GM19025 (cell line): ENCODE measurements at regions not wholly inside any gene's neighbourhood (a gene's known extent, or its start where the extent isn't known, plus 50 kb on each side); places are given as distances from the start of the nearest gene placed in this dataset.
"Not testable (repeated sequence)": the region's sequence is repeated elsewhere in the genome, so short reads cannot be mapped to it uniquely, and the experiment has no call there.

ENCODE experiments used
- ATAC-seq: cut with Tn5 transposase; IDR thresholded peaks from one replicate; pipeline ENCODE4 v1.9.1; 2021; ENCODE audit warnings: mild to moderate bottlenecking, low read depth, moderate library complexity; ENCODE audit not compliant: unreplicated experiment

DNA sequence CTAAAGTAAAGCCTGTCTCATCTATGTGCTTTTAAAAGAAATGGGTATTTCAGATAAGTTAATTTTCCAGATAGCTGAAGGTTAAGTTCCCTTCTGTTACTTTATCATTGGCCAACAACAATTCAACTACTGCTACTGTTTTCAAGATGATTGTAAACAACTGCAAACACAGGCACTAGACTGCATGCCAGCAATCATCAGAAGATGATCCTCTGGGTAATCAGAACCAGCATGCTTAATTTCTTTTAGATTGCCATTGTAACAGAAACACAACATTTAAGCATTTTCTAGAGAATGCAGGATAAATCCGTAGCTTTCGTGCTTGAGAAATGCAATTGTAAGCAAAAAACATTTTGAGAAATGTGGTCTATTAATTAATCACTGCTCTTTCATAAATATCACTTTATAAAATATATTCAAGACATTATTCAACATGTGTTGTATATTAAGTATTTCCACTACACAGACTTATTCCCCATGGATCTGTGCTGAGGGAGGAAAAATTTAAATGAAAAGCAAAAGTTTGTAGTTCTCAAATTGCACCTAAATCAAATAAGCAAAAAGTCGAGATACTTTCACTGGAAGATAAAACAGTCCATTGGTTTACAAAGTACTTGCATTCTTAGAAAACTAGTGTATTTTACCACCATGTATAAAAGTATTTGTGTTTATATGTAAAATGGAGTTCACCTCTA is 133.7 kb downstream of the ATL2 start:
- ATAC-seq: no peak

DNA sequence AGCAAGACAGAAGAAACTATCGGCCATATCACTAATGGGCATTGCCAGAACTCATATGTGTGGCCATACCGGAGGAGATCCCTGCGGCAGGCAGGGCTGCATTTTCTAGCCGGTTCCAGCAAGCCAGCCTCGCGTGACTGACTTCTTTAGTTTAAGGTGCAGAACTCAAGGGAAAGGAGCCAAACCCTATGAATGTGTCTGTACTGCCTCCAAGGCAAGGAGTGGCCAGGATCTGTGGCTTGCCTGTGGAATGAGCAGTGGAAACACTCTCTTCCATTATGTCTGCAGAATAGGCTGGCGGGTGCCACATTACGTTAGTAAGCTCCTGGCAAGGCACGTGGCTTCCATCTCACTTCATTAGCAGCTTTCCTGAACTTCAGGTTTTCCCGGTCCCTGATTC is 137.6 kb downstream of the ATL2 start:
- no peak for ATAC-seq

DNA sequence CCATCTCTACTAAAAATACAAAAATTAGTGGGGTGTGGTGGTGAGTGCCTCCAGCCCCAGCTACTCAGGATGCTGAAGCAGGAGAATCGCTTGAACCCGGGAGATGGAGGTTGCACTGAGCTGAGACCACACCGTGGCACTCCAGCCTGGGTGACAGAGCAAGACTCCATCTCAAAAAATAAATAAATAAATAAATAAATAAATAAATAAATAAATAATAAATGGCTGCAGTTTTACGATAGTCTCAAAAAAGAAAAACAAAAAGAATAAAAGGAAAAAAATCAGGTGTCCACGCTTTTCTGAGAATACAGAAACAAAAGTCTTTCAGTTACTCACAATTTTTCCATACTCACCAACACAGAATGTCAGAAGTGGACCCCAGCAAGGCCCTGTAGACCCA is 138.4 kb downstream of the ATL2 start:
- not testable (repeated sequence) for ATAC-seq

DNA sequence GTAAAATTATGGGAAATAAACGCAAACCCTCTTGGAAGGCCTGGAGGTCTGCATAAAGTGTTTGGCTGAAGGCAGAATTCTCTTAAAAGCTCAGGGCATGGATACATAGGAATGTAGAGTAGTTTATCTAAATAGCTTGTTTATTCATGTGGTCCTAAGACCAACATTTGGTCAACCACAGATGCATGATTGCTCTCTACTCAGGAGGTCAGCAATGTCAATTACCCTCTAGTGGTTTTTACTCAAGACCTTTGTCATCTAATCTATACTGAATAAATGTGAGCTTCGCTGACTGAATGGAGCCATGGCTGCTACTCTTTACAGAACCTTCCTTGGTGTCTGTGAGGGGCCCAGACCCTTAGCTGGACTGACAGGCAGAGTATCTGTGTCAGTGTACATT is 139.8 kb downstream of the ATL2 start:
- no peak for ATAC-seq

DNA sequence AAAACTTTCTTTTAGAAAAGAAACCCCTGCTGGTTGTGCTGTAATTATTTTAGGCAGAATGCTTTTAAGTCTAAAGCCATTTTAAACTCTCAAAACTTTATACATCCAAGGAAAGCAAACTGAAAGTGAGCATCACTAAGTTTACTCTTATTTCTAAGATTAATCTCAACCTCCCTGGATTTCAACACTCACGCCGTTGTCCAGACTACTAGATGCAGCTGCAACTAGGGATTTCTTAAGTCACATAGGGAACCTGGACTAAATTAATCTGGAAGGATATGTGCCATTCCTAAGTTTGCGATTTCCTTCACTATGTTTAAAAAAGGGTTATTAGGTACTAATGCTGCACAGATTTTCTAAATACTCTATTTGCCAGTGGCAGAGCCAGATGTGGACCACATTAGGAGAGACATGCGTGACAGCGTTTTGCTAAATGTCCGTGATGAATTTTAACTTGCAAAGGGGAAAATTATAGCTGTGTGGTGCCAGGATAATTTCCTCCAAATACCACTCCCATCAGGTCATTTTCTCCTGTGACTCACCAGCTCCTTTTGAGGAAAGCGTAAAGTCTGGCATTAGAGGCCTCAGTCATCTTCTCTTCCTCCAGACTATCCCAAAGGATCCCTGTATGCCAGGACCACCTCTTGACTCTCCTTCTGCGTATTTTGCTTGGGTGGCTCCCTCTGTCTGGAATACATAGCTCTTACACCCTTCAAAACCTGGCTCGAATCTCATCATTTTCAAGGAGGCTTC is 143.7 kb downstream of the ATL2 start:
- no peak for ATAC-seq

DNA sequence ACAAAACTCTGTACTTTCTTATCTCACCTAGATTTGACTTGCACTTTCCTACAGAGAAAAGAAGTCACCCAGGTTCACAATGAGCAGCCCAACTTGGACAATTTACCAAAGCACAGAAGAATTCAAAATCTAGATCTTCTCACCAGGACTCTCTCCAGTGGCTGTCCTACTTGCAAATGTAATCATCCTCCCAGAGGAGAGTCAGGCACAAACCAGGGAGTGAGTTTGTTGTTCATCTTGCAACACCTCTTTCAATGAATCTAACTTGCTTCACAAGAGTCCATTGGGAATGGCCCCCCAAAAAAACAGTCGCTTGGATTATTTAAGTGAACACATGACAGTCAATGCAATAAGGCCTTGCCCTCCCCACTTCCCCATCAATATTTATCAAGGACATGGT is 144.6 kb downstream of the ATL2 start:
- no peak for ATAC-seq

DNA sequence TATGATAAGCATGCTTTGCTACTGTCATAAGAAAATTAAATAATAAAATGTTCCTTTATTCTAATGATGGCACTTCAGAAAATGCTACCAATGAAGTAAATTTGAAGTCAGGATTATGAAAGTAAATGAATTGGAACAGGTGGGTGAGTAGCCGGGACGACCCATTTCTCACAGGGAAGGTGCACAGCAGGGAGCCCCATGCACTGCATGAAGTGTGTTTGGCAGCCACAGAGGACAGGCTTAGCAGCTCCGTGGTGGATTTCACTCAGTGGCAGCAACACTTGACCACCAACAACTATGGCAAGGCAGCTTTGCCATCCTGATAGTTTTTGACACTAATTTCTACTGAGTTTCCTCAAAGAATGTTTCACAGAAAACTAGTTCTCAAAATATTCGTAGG is 146.3 kb downstream of the ATL2 start:
- no peak for ATAC-seq

DNA sequence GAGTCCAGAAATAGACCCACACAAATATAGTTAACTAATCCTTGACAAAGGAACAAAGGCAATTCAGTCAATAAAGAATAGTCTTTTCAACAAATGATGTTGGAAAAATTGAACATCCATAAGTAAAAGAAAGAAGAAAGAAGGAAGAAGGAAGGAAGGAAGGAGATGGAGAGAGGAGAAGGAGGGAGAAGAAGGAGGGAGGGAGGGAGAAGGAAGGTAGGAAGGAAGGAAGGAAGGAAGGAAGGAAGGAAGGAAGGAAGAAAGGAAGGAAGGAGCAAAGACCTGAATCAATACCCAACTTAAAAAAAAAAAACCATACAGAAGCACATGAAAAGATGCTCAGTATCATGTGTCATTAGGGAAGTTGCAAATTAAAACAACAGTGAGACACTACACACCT is 148.3 kb downstream of the ATL2 start:
- no peak for ATAC-seq

DNA sequence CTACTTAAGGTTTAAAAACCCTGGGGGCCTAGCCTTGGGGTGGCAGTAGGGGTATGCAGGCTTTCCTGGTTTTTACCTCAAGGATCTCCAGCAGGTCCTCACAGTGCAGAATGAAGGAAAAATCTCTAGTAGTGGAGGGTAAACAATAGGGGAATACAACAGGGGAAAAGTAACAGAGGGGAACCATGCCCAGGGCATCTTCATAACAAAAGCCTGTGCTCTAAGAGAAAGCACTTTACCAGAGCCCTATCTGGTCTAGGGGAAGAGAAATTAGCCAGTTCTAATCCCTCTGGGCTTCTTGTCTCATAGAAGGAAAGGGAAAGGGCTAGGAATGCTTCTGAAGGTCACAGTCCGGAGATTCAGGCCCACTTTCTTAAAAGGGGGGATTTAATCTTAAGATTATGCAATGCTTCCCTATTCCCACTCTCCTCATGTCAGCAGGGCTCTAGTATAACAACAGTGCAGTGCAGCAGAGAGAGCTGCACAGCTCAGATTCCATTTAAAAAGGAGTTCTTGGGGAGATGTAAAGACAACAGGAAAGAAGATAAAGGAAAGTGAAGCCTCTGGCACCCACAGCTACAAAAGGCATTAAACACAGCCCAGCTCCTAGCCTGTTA is 149.0 kb upstream of the CYP1B1 start:
- no peak for ATAC-seq

DNA sequence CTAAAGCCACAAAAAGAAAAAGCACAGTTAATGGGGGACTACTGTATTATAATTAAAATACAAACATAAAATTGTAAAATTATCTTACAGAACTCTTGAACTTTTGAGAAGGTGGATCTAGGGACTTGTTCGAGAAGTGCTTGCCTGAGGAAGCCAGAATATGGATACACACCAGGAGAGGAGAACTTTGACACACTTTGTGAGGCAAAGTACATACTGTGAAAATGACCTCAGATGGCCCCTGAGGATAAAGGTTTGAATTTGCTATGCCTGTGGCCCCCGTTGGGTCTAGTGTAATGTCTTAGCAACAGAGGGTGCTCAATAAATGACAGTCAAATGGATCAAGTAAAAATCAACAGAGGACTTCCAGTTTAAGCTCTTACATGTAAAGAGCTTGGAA is 148.2 kb upstream of the CYP1B1 start:
- no peak for ATAC-seq

DNA sequence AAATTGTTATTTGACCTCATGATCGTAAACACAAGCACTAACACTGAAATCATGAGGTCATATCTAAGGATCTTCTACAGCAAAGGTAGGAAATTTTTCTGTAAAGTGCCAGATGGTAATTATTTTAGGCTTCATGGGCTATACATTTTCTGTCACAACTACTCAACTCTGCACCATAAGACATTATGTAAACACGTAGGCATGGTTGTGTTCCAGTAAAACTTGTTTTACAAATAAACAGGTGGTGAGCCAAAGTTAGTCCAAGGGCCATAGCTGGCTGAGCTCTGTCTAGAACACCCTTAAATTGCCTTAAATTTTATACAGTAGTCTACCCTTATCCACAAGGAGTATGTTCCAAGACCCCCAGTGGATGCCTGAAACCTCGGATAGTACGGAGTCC is 147.3 kb upstream of the CYP1B1 start:
- ATAC-seq: no peak

DNA sequence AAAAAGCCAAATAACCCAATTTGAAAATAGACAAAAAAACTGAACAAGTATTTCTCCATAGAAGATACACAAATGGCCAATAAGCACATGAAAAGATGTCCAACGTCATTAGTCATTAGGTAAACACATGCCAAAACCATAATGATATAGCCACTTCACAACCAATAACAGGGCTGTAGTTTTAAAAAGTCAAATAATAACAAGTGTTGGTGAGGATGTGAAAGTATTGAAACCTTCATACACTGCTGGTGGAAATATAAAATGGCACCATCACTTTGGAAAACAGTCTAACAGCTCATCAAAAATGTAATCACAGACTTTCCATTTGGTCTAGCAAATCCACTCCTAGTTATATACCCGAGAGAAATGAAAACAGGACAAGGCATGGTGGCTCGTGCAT is 144.2 kb upstream of the CYP1B1 start:
- ATAC-seq: no peak

DNA sequence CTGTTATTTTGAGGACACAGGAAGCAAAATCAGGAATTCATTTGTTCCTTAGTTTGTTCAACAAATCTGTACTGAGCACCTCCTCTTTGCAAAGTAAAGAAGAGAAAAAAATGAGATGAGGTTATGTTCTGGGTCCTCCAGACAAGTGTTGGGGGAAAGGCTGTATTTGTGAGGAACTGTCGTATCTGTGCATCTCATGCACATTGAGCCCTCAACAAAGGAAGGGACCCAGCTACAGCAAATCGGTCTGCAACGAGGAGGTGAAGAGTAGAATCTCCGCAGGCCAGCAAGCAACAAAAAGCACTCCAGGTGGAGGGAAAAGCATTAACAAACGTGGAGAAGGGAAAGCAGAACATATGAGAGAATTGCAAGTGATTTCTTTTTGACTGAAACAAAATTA is 143.0 kb upstream of the CYP1B1 start:
- no peak for ATAC-seq

DNA sequence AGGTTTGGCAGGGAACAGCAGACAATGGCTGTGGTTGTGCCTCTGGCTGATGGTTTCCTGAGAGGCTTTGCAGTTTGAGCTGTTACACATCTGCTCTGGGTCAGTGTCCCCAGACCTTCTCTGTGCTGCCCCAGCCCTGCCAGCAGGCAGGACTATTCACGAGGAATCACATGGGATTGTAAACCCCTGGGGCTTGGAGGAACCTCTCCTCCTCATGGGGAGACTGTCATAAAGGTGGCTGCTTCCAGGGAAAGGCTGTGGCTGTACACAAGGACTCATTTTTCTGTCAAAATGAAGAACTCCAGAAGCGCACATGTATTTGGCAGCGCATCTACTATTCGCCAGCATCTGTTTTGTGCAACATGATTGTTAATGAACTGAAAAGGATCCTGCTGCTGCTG is 142.6 kb upstream of the CYP1B1 start:
- ATAC-seq: no peak

DNA sequence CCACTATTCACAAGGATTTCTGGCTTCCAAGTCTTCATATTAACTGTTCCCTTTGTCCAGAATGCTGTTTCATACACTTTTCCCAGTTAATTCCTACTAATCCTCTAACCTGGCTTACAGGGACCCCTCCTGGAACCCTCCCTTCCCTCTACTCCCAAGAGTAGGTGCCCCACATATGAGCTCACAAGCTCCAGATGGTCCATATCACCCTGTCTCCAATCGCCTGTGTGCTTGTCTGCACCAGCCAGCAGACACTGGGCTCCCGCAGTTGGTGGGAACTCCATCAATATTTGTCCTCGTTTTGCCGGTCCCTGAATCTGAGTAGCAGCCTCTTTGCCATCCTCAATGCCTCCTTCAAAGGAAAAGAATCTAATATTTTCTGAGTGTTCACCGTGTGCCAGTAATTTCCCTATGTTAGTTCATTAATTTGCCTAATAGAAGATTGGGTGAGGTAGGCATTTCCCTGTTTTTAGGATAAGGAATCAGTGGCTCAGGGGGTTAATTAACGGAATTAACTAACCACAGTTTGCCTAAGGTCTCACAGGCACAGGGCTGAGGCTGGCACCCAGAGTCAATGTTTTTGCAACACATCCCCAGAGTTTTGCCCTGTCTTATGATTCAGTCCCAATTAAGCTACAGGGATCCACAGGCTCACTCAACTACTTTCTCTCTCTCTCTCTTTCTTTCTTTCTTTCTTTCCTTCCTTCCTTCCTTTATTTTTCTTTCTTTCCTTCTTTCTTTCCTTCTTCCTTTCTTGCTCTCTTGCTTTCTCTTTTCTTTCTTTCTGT is 141.6 kb upstream of the CYP1B1 start:
- no peak for ATAC-seq

DNA sequence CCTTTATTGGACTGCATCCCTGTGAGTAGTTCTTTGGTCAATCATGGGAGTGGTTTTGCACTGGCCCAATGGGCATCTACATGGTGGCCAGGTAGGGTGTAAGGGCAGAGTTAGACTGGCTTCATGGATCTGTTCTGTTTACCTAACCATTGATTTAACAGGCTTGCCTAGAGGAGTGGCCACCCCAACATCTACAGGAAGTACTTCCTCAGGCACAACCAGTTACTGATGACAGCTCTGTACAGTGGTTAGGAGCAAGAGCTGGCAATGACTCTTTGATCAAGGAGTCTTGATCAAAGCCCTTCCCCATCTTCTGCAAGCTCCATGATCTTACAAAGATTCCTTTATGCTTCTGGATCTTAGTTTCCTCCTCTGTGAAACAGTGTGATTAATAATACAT is 140.9 kb upstream of the CYP1B1 start:
- ATAC-seq: no peak

DNA sequence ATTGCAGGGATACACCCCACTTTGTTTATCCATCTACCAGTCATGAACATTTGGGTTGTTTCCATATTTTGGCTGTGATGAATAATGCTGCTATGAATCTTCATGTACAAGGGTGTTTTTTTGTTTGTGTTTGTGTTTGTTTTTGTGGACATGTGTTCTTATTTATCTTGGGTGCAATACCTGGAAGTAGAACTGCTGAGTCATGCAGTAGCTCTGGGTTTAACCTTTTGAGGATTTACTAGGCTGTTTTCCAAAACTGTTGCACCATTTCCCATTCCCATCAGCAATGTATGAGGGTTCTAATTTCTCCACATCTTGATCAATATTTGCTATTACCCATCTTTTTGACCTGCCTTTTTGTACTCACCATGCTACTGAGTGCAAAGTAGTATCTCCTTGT is 140.0 kb upstream of the CYP1B1 start:
- ATAC-seq: no peak

DNA sequence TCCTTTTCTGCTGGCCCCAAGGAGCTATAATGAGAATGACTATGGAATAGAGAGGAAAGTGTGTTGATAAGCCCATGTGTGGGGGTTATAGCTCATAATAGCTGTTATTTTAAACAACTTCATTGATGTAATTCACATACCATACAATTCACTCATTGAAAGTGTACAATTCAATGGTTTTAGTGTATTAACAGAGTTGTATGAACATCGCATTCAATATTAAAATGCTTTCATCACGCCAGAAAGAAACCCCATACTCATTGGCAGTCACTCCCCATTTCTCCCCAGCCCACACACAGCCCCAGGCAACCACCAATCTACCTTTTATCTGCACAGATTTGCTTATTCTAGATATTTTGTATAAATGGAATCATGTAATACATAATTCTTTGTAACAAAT is 139.6 kb upstream of the CYP1B1 start:
- no peak for ATAC-seq

DNA sequence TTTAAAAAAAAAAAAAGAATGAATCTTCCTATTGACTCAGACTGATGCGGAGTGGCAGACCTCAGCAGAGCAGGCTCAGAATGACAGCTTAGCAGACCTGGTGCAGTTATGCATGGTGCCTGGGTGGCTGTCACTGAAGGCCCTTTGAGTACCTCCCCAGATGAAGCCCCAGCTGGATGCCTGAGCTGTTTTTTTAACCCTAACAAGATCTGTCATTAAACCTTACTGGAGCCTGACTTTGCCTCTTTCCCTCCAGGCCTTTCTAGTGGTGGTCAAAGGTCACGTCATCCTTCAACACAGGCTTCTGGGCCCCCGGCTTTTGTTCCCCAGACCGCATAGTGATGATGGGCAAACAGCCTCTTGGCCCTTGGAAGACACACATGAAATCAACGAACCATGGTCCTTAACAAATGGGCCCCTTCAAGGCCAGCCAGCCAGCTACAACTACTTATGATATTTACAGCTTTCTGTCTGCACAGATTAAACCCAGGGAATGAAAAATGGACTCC is 138.3 kb upstream of the CYP1B1 start:
- no peak for ATAC-seq

DNA sequence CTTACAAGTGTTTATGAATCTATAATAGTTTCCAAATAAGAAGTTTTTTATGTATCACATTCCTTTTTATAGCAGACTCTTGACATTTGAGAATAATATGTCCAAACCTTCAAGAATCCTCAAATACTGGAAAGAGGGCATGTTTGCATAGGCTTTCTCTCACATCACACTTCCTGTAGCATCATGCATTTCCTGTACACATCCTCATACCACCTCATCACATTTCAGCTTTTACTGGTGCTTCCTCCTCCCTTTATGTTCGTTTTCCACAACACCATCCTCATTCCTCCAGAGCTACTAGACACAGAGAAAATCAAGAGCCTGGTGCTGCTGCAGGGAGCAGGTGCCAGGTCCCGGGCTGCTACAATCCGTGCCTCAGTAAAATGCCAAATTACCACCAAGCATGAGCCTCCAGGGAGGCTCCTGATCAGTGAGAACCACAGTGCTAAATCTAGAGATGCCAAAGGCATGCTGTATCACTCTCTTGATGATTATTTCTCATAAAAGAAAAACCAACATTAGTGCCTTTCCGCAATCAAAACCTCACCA is 137.7 kb upstream of the CYP1B1 start:
- ATAC-seq: no peak

DNA sequence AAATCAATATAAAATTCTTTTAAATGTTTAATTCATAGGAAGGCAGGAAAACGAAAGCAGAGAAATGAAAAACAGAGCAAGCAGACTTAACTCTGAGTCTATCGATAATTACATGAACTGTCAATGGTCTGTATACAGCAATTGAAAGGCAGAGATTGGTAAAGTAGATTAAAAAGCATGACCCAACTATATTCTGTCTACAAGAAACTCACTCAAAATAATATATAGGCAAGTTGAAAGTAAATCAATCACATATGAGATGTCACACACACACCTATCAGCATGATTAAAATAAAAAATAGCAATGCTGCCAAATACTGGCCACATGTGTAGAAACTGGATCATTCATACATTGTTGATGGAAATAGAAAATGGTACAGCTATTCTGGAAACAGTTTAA is 136.4 kb upstream of the CYP1B1 start:
- ATAC-seq: no peak
